ENCODE measurements at regions not wholly inside any gene's neighbourhood (a gene's known extent, or its start where the extent isn't known, plus 50 kb on each side); places are given as distances from the start of the nearest gene placed in this dataset.

GRCh38 chr2:228509021-228509420 is 327.5 kb upstream of the SPHKAP start:
- Histone ChIP-seq H3K4me1 (ENCODE audit: control insufficient read depth, insufficient read depth, low read length) (no peaks in the 10 kb centered on the region), H3K27ac (ENCODE audit: low read length) (no peak overlapping the region), H3K4me3 (ENCODE audit: low read length) (no peak overlapping the region), H3K9me3 (ENCODE audit: control insufficient read depth, low read depth, low read length) (no peaks in the 10 kb centered on the region), H3K27me3 (ENCODE audit: control insufficient read depth, insufficient read depth, low read length) (no peaks in the 10 kb centered on the region), H3K36me3 (ENCODE audit: control insufficient read depth, insufficient read depth, low read length) (no peaks in the 10 kb centered on the region)
- WGBS (ENCODE audit: insufficient coverage, low lambda C conversion rate): 67% methylated on average over 1 of the region's 2 CpGs
- DNase-seq: no peak

- Histone ChIP-seq H3K36me3 (ENCODE audit: control insufficient read depth, insufficient read depth, low read length) (no peaks in the 10 kb centered on the region), H3K9me3 (ENCODE audit: control insufficient read depth, low read depth, low read length) (no peaks in the 10 kb centered on the region), H3K4me3 (ENCODE audit: low read length) (no peak overlapping the region), H3K4me1 (ENCODE audit: control insufficient read depth, insufficient read depth, low read length) (no peaks in the 10 kb centered on the region), H3K27me3 (ENCODE audit: control insufficient read depth, insufficient read depth, low read length) (no peaks in the 10 kb centered on the region), H3K27ac (ENCODE audit: low read length) (no peak overlapping the region)
- DNase-seq: no peak
- no CpG with 5 or more reads among the region's 3 CpGs for WGBS (ENCODE audit: insufficient coverage, low lambda C conversion rate)
These were observed 326.4 kb upstream of the SPHKAP start for GRCh38 chr2:228507870-228508269.

GRCh38 chr2:228507231-228507824 is 325.8 kb upstream of the SPHKAP start:
- no peaks in the 10 kb centered on the region for H3K36me3 ChIP-seq (ENCODE audit: control insufficient read depth, insufficient read depth, low read length)
- no peaks in the 10 kb centered on the region for H3K9me3 ChIP-seq (ENCODE audit: control insufficient read depth, low read depth, low read length)
- H3K27ac ChIP-seq (ENCODE audit: low read length): no peak overlapping the region
- no peaks in the 10 kb centered on the region for H3K4me1 ChIP-seq (ENCODE audit: control insufficient read depth, insufficient read depth, low read length)
- WGBS (ENCODE audit: insufficient coverage, low lambda C conversion rate): no CpG with 5 or more reads among the region's 6 CpGs
- H3K4me3 ChIP-seq (ENCODE audit: low read length): no peak overlapping the region
- DNase-seq: no peak
- H3K27me3 ChIP-seq (ENCODE audit: control insufficient read depth, insufficient read depth, low read length): no peaks in the 10 kb centered on the region

GRCh38 chr2:228503731-228504130 is 322.2 kb upstream of the SPHKAP start:
- H3K9me3 ChIP-seq (ENCODE audit: control insufficient read depth, low read depth, low read length): no peaks in the 10 kb centered on the region
- no peak overlapping the region for H3K4me3 ChIP-seq (ENCODE audit: low read length)
- H3K36me3 ChIP-seq (ENCODE audit: control insufficient read depth, insufficient read depth, low read length): no peaks in the 10 kb centered on the region
- H3K4me1 ChIP-seq (ENCODE audit: control insufficient read depth, insufficient read depth, low read length): no peaks in the 10 kb centered on the region
- no peak for DNase-seq
- no peak overlapping the region for H3K27ac ChIP-seq (ENCODE audit: low read length)
- no peaks in the 10 kb centered on the region for H3K27me3 ChIP-seq (ENCODE audit: control insufficient read depth, insufficient read depth, low read length)

- WGBS (ENCODE audit: insufficient coverage, low lambda C conversion rate): 100% methylated on average over 1 of the region's 3 CpGs
- no peak overlapping the region for H3K4me3 ChIP-seq (ENCODE audit: low read length)
- no peaks in the 10 kb centered on the region for H3K4me1 ChIP-seq (ENCODE audit: control insufficient read depth, insufficient read depth, low read length)
- H3K27ac ChIP-seq (ENCODE audit: low read length): no peak overlapping the region
- no peaks in the 10 kb centered on the region for H3K36me3 ChIP-seq (ENCODE audit: control insufficient read depth, insufficient read depth, low read length)
- H3K9me3 ChIP-seq (ENCODE audit: control insufficient read depth, low read depth, low read length): no peaks in the 10 kb centered on the region
- no peaks in the 10 kb centered on the region for H3K27me3 ChIP-seq (ENCODE audit: control insufficient read depth, insufficient read depth, low read length)
- no peak for DNase-seq
These were observed 312.4 kb upstream of the SPHKAP start for GRCh38 chr2:228493852-228494251.

GRCh38 chr2:228479014-228479413 is 297.5 kb upstream of the SPHKAP start:
- H3K27me3 ChIP-seq (ENCODE audit: control insufficient read depth, insufficient read depth, low read length): no peaks in the 10 kb centered on the region
- no peaks in the 10 kb centered on the region for H3K4me1 ChIP-seq (ENCODE audit: control insufficient read depth, insufficient read depth, low read length)
- H3K27ac ChIP-seq (ENCODE audit: low read length): no peak overlapping the region
- no peaks in the 10 kb centered on the region for H3K9me3 ChIP-seq (ENCODE audit: control insufficient read depth, low read depth, low read length)
- no peak for DNase-seq
- H3K36me3 ChIP-seq (ENCODE audit: control insufficient read depth, insufficient read depth, low read length): no peaks in the 10 kb centered on the region
- H3K4me3 ChIP-seq (ENCODE audit: low read length): no peak overlapping the region

GRCh38 chr2:228474466-228474865 is 293.0 kb upstream of the SPHKAP start:
- DNase-seq: no peak
- Histone ChIP-seq H3K9me3 (ENCODE audit: control insufficient read depth, low read depth, low read length) (no peaks in the 10 kb centered on the region), H3K27me3 (ENCODE audit: control insufficient read depth, insufficient read depth, low read length) (no peaks in the 10 kb centered on the region), H3K27ac (ENCODE audit: low read length) (no peak overlapping the region), H3K4me3 (ENCODE audit: low read length) (no peak overlapping the region), H3K4me1 (ENCODE audit: control insufficient read depth, insufficient read depth, low read length) (no peaks in the 10 kb centered on the region), H3K36me3 (ENCODE audit: control insufficient read depth, insufficient read depth, low read length) (no peaks in the 10 kb centered on the region)
- no CpG with 5 or more reads among the region's 2 CpGs for WGBS (ENCODE audit: insufficient coverage, low lambda C conversion rate)

GRCh38 chr2:228469721-228470120 is 288.2 kb upstream of the SPHKAP start:
- Histone ChIP-seq H3K9me3 (ENCODE audit: control insufficient read depth, low read depth, low read length) (no peaks in the 10 kb centered on the region), H3K36me3 (ENCODE audit: control insufficient read depth, insufficient read depth, low read length) (no peaks in the 10 kb centered on the region), H3K4me1 (ENCODE audit: control insufficient read depth, insufficient read depth, low read length) (no peaks in the 10 kb centered on the region), H3K27ac (ENCODE audit: low read length) (no peak overlapping the region), H3K4me3 (ENCODE audit: low read length) (no peak overlapping the region), H3K27me3 (ENCODE audit: control insufficient read depth, insufficient read depth, low read length) (no peaks in the 10 kb centered on the region)
- DNase-seq: no peak

GRCh38 chr2:228466851-228467250 is 285.4 kb upstream of the SPHKAP start:
- Histone ChIP-seq H3K36me3 (ENCODE audit: control insufficient read depth, insufficient read depth, low read length) (no peaks in the 10 kb centered on the region), H3K4me1 (ENCODE audit: control insufficient read depth, insufficient read depth, low read length) (no peaks in the 10 kb centered on the region), H3K27me3 (ENCODE audit: control insufficient read depth, insufficient read depth, low read length) (no peaks in the 10 kb centered on the region), H3K4me3 (ENCODE audit: low read length) (no peak overlapping the region), H3K27ac (ENCODE audit: low read length) (no peak overlapping the region), H3K9me3 (ENCODE audit: control insufficient read depth, low read depth, low read length) (peaks cover 3% of the 10 kb centered on the region)
- DNase-seq: no peak
- WGBS (ENCODE audit: insufficient coverage, low lambda C conversion rate): no CpG with 5 or more reads among the region's 2 CpGs

GRCh38 chr2:228465408-228465807 is 283.9 kb upstream of the SPHKAP start:
- no peak for DNase-seq
- H3K27ac ChIP-seq (ENCODE audit: low read length): no peak overlapping the region
- no peaks in the 10 kb centered on the region for H3K27me3 ChIP-seq (ENCODE audit: control insufficient read depth, insufficient read depth, low read length)
- H3K4me3 ChIP-seq (ENCODE audit: low read length): no peak overlapping the region
- no peaks in the 10 kb centered on the region for H3K4me1 ChIP-seq (ENCODE audit: control insufficient read depth, insufficient read depth, low read length)
- H3K9me3 ChIP-seq (ENCODE audit: control insufficient read depth, low read depth, low read length): peaks cover 3% of the 10 kb centered on the region
- 80% methylated on average over 1 of the region's 4 CpGs for WGBS (ENCODE audit: insufficient coverage, low lambda C conversion rate)
- no peaks in the 10 kb centered on the region for H3K36me3 ChIP-seq (ENCODE audit: control insufficient read depth, insufficient read depth, low read length)

- Histone ChIP-seq H3K36me3 (ENCODE audit: control insufficient read depth, insufficient read depth, low read length) (no peaks in the 10 kb centered on the region), H3K9me3 (ENCODE audit: control insufficient read depth, low read depth, low read length) (peaks cover 7% of the 10 kb centered on the region), H3K4me3 (ENCODE audit: low read length) (no peak overlapping the region), H3K27me3 (ENCODE audit: control insufficient read depth, insufficient read depth, low read length) (no peaks in the 10 kb centered on the region), H3K27ac (ENCODE audit: low read length) (no peak overlapping the region), H3K4me1 (ENCODE audit: control insufficient read depth, insufficient read depth, low read length) (no peaks in the 10 kb centered on the region)
- no CpG with 5 or more reads among the region's 1 CpG for WGBS (ENCODE audit: insufficient coverage, low lambda C conversion rate)
- DNase-seq: no peak
These were observed 276.9 kb upstream of the SPHKAP start for GRCh38 chr2:228458364-228458763.
